ENCODE measurements at regions not wholly inside any gene's neighbourhood (a gene's known extent, or its start where the extent isn't known, plus 50 kb on each side); places are given as distances from the start of the nearest gene placed in this dataset.

DNA sequence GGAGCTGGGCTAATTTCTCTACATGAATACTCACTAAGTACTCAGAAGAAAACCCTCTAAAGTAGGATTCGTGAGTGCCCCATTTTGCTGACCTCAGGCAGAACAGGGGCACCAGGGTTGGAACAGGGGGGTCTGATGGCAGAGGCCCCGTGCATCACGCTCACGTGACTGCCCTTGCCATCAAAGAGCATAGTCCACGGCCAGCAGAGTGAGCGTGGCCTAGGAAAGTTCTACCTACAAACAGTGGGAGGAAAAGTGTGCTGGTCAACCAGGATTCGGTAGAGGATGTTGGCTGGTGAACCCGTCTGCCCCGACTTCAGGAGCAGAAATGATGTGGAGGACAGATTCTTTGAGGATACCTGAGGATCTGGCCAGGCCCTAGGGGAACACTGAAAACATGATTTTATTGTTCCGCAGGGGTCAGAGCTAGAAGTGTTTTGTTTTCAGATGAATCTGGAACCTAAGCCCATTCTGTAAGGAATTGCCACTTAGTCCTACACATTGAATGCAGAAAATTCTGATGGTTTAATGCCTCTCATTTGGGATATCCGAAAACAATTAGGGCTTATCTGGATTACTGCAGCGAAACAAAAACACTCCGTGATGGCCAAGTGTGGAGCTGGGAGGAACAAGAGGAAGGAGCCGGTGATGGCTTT lies 138.8 kb upstream of the SHH start:
- no peak overlapping the region for H3K27ac ChIP-seq
- no peaks in the 10 kb centered on the region for H3K27me3 ChIP-seq
- H3K36me3 ChIP-seq = no peaks in the 10 kb centered on the region
- no peaks in the 10 kb centered on the region for H3K9me3 ChIP-seq
- TF ChIP-seq POLR2A (IDR thresholded peaks at IDR 0.05) = no peak
- TF ChIP-seq, protein P1, sequence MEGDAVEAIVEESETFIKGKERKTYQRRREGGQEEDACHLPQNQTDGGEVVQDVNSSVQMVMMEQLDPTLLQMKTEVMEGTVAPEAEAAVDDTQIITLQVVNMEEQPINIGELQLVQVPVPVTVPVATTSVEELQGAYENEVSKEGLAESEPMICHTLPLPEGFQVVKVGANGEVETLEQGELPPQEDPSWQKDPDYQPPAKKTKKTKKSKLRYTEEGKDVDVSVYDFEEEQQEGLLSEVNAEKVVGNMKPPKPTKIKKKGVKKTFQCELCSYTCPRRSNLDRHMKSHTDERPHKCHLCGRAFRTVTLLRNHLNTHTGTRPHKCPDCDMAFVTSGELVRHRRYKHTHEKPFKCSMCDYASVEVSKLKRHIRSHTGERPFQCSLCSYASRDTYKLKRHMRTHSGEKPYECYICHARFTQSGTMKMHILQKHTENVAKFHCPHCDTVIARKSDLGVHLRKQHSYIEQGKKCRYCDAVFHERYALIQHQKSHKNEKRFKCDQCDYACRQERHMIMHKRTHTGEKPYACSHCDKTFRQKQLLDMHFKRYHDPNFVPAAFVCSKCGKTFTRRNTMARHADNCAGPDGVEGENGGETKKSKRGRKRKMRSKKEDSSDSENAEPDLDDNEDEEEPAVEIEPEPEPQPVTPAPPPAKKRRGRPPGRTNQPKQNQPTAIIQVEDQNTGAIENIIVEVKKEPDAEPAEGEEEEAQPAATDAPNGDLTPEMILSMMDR (IDR thresholded peaks at IDR 0.05 in 4 of 5, conservative IDR thresholded peaks at IDR 0.05 in 1 of 5) = no peak
- no peak for ATAC-seq
- in situ Hi-C loops (cut with MboI; ENCODE audit: low sequenced_read_pairs in 4 of 4) (no loop called here), intact Hi-C loops (cut with DNase I; ENCODE audit: low total_unique reads) (no loop called here)
- no peaks in the 10 kb centered on the region for H3K4me1 ChIP-seq
- DNase-seq = no peak
- H3K4me3 ChIP-seq = no peak overlapping the region

DNA sequence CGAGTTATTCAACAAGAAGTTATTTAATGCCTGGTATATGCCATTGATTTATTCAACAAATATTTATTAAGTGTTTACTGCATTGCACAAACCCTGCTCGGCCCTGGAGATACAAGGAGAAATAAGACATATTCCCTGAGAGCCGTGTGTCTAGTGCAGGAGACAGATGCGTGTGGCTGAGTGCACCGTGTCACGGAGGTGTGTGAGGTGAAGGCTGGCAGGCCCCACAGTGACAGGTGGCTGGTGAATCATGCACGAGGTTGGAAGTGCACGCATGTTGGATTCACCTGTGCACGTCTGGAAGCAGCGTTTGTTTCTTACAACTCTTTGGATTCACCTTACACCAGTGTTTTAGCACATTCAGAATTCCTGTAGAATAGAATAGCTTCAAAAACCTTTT lies 136.6 kb upstream of the SHH start:
- Histone ChIP-seq H3K27ac (no peak overlapping the region), H3K27me3 (no peaks in the 10 kb centered on the region), H3K9me3 (no peaks in the 10 kb centered on the region), H3K4me1 (no peaks in the 10 kb centered on the region), H3K36me3 (no peaks in the 10 kb centered on the region), H3K4me3 (no peak overlapping the region)
- no peak for ATAC-seq
- in situ Hi-C loops (cut with MboI; ENCODE audit: low sequenced_read_pairs in 4 of 4) (no loop called here), intact Hi-C loops (cut with DNase I; ENCODE audit: low total_unique reads) (no loop called here)
- TF ChIP-seq, protein P1 (IDR thresholded peaks at IDR 0.05 in 4 of 5, conservative IDR thresholded peaks at IDR 0.05 in 1 of 5) = no peak
- no peak for TF ChIP-seq POLR2A (IDR thresholded peaks at IDR 0.05)
- no peak for DNase-seq

DNA sequence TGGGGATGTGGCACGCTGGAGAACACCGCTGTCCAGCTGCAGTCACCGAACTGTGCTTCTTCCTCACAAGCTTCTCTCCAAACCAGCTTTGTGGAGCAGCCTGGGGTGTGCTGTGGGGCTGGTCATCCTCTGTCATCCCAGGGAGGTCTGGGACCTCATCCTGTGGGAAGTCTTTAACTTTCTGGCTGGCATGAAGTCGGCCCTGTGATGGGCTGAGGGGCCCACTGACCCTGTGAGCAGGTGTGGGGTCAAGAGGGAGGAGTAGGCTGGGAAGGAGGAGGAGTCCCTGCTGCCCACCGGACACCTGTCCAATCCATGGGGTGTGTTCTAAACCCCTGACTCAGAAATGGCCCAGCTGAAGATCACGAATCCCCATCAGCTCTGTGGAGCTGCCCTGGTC lies 136.2 kb upstream of the SHH start:
- Histone ChIP-seq H3K36me3 (no peaks in the 10 kb centered on the region), H3K9me3 (no peaks in the 10 kb centered on the region), H3K4me1 (no peaks in the 10 kb centered on the region), H3K27ac (no peak overlapping the region), H3K4me3 (no peak overlapping the region), H3K27me3 (no peaks in the 10 kb centered on the region)
- in situ Hi-C loops (cut with MboI; ENCODE audit: low sequenced_read_pairs in 4 of 4) = no loop called here
- intact Hi-C loops (cut with DNase I; ENCODE audit: low total_unique reads) = no loop called here
- TF ChIP-seq, protein P1 (IDR thresholded peaks at IDR 0.05 in 4 of 5, conservative IDR thresholded peaks at IDR 0.05 in 1 of 5) = no peak
- TF ChIP-seq POLR2A (IDR thresholded peaks at IDR 0.05) = no peak
- DNase-seq (no peak), ATAC-seq (no peak)

DNA sequence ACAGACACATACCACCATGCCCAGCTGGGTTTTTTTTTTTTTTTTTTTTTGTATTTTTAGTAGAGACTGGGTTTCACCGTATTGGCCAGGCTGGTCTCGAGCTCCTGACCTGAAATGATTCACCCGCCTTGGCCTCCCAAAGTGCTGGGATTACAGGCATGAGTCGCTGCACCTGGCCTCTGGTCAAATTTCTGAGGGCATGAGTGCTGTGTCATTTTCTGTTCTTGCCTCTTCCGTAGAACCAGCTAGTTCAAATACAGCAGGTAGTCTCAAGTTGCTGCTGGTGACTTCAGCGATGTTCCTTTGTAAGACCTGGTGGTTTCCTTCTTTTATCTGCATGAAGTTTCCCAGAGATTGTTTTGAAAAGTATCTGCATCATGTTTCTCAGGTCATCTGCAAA lies 134.8 kb upstream of the SHH start:
- Histone ChIP-seq H3K4me1 (no peaks in the 10 kb centered on the region), H3K9me3 (no peaks in the 10 kb centered on the region), H3K27ac (no peak overlapping the region), H3K27me3 (no peaks in the 10 kb centered on the region), H3K4me3 (no peak overlapping the region), H3K36me3 (no peaks in the 10 kb centered on the region)
- no peak for TF ChIP-seq POLR2A (IDR thresholded peaks at IDR 0.05)
- TF ChIP-seq, protein P1 (IDR thresholded peaks at IDR 0.05 in 4 of 5, conservative IDR thresholded peaks at IDR 0.05 in 1 of 5) = no peak
- ATAC-seq (no peak), DNase-seq (no peak)
- in situ Hi-C loops (cut with MboI; ENCODE audit: low sequenced_read_pairs in 4 of 4) (no loop called here), intact Hi-C loops (cut with DNase I; ENCODE audit: low total_unique reads) (no loop called here)

Data from gastrocnemius medialis (tissue), 4 donors.